ENCODE measurements at regions not wholly inside any gene's neighbourhood (a gene's known extent, or its start where the extent isn't known, plus 50 kb on each side); places are given as distances from the start of the nearest gene placed in this dataset.

- TF ChIP-seq, protein P1, sequence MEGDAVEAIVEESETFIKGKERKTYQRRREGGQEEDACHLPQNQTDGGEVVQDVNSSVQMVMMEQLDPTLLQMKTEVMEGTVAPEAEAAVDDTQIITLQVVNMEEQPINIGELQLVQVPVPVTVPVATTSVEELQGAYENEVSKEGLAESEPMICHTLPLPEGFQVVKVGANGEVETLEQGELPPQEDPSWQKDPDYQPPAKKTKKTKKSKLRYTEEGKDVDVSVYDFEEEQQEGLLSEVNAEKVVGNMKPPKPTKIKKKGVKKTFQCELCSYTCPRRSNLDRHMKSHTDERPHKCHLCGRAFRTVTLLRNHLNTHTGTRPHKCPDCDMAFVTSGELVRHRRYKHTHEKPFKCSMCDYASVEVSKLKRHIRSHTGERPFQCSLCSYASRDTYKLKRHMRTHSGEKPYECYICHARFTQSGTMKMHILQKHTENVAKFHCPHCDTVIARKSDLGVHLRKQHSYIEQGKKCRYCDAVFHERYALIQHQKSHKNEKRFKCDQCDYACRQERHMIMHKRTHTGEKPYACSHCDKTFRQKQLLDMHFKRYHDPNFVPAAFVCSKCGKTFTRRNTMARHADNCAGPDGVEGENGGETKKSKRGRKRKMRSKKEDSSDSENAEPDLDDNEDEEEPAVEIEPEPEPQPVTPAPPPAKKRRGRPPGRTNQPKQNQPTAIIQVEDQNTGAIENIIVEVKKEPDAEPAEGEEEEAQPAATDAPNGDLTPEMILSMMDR (IDR thresholded peaks at IDR 0.05; ENCODE audit: control insufficient read depth, insufficient read depth, low read depth, low read length, missing control alignments), result no peak
- no peak overlapping the region for H3K4me3 ChIP-seq (ENCODE audit: control insufficient read depth, low read depth, low read length)
- no peak for DNase-seq (ENCODE audit: low read depth)
Measured at GRCh38 chr7:157088136-157088535, 50.6 kb upstream of the UBE3C start.
